Natural killer cell (primary cell): ENCODE measurements at regions not wholly inside any gene's neighbourhood (a gene's known extent, or its start where the extent isn't known, plus 50 kb on each side); places are given as distances from the start of the nearest gene placed in this dataset.

Source experiments
- ATAC-seq, 3 donors: fragments of 150-1000 bp in 2 of 3; fragments of 200-7000 bp in 1 of 3; cut with Tn5 transposase; 1 replicate in 1 of 3; 2 replicates in 2 of 3; pipeline ENCODE4 v1.10.0; 2021; ENCODE audit warnings: mild to moderate bottlenecking in 2 of 3, moderate library complexity in 2 of 3
- DNase-seq, 2 donors: peaks; one replicate each; pipeline versions ENCODE4 v3.0.0 to v3.0.0-alpha.2; 2013 to 2021; ENCODE audit warnings: mixed read lengths in 1 of 2
- H3K27ac ChIP-seq: one replicate; pipeline ENCODE4 v1.5.1; 2013; ENCODE audit warnings: mild to moderate bottlenecking, low read length
- H3K27me3 ChIP-seq: one replicate; pipeline ENCODE4 v1.6.1; 2013; ENCODE audit warnings: low read length; ENCODE audit not compliant: control insufficient read depth, insufficient read depth
- H3K36me3 ChIP-seq: one replicate; pipeline ENCODE4 v1.6.1; 2013; ENCODE audit warnings: low read length; ENCODE audit not compliant: control insufficient read depth, insufficient read depth
- H3K4me1 ChIP-seq: one replicate; pipeline ENCODE4 v1.6.1; 2013; ENCODE audit warnings: low read length; ENCODE audit not compliant: control insufficient read depth, insufficient read depth
- H3K4me3 ChIP-seq: one replicate; pipeline ENCODE4 v1.5.1; 2013; ENCODE audit warnings: low read length
- H3K9me3 ChIP-seq: one replicate; pipeline ENCODE4 v1.6.1; 2013; ENCODE audit warnings: low read length; ENCODE audit not compliant: control insufficient read depth, insufficient read depth
- H3K27ac Mint-ChIP-seq, 2 donors: one replicate each; pipeline ENCODE4 v1.8.0; 2022; ENCODE audit warnings: mild to moderate bottlenecking in 2 of 2, mixed read lengths in 2 of 2, moderate library complexity in 1 of 2
- H3K27me3 Mint-ChIP-seq, 2 donors: one replicate each; pipeline ENCODE4 v1.8.0; 2022; ENCODE audit warnings: low read depth in 2 of 2, mixed read lengths in 2 of 2
- H3K36me3 Mint-ChIP-seq: one replicate; pipeline ENCODE4 v1.8.0; 2022; ENCODE audit warnings: mixed read lengths
- H3K4me1 Mint-ChIP-seq, 2 donors: one replicate each; pipeline ENCODE4 v1.8.0; 2022; ENCODE audit warnings: mixed read lengths in 2 of 2
- H3K4me3 Mint-ChIP-seq: one replicate; pipeline ENCODE4 v1.8.0; 2022; ENCODE audit warnings: mild to moderate bottlenecking, moderate library complexity, mixed read lengths
- H3K9me3 Mint-ChIP-seq, 2 donors: one replicate each; pipeline ENCODE4 v1.8.0; 2022; ENCODE audit warnings: mixed read lengths in 2 of 2
- whole genome bisulfite sequencing: methylation state at CpG from one replicate; pipeline ENCODE4 v1.1.7; 2013; ENCODE audit warnings: missing lambda C conversion rate; ENCODE audit not compliant: insufficient coverage; 5-methylcytosine and 5-hydroxymethylcytosine counted together
- intact Hi-C: fragments of 100-400 bp; cut with micrococcal nuclease; formaldehyde crosslinking; loops from one replicate; pipeline ENCODE4 v1.14.2; 2022
- TF ChIP-seq, protein P1 (sequence below): fragments of 200-600 bp; IDR thresholded peaks from one replicate; pipeline ENCODE4 v1.8.0; 2022; ENCODE audit warnings: antibody characterized with exemption

DNA sequence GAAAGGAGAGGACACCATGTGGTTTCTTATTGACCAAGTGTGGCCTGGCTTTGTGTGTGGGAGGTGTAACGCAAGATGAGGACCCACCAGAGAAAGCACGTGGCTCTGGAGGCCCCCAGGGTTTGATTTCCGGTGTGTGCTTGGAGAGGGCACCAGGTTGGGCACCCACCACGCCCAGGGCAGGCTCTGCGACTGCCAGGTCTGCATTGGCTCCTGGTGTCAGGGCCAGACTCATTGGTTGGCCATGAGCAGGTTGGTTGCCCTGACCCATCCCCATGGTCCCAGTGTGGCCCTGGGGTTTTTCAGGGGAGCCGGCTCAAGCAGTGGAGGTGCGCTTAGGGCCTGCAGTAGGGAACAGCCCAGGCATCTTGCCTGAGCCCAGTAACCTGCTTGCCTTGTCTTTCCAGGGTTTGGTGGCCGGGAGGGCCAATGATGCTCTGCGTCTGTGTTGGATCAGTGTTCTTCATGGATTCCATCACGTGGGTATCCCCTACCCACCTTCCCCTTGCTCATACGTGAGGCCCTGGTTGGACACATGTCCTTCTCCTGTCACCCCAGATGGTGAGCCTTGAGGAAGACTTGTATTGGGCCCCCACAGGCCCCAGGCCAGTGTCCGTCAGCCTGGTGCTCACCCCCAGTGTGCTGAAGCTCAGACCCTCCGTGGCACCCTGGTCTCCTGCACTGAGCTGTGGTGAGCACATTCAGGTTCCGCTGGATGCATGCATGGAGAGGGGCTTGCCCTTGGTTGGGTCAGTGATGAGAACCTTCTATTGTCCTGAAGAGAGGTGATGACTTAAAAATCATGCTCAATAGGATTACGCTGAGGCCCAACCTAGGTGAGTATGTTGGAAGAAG, 193.9 kb downstream of the UBE3A start:
- 89% methylated on average over 15 of the region's 15 CpGs for WGBS

DNA sequence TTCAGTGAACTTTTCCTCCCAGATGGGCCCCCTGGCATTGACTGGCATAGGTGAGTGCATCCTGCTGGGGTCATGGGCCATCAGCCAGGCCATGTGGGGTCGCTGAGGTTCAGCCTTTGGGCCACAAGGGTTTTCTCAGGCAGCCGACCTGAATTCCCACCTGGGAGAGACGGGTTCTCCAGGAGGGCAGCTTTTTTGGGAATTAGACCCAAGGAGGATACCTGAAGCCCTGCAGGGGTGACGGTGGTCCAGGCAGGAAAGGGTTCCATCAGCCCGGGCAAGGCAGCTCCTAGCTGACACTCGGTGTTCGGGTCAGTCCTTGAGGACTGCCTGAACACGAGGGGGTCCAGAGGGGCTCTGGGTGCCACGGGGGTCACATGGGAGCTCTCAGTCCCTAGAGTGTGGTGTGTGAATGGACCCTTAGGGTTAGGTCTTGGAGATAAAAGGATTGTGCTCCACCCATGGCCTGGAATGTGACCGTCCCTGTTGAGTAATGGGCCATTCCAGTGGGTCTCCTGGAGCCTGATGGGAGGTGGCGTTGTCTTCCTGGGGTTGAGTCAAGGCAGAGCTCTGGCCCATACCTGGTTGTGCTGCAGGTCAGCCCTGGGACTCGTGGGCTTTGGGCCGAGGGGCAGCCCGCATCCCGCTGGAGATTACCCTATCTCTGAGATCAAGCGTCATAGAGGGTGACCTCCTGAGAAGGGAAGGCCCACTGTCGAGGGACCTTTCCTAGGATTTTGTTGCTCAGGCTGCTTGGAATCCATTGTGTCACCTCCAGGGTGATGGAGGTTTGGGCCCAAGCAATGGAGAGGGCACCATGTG, 192.8 kb downstream of the UBE3A start:
- H3K27me3 ChIP-seq, result no peaks in the 10 kb centered on the region
- ATAC-seq (no peak), DNase-seq (peak in 1 of 2 donors; percentile 10)
- no peak overlapping the region for H3K4me3 ChIP-seq
- no peaks in the 10 kb centered on the region for H3K36me3 Mint-ChIP-seq
- WGBS, result 88% methylated on average over 17 of the region's 17 CpGs
- H3K27ac ChIP-seq, result no peak overlapping the region
- no peaks in the 10 kb centered on the region for H3K4me1 ChIP-seq
- intact Hi-C loops, result no loop called here
- H3K4me3 Mint-ChIP-seq, result no peak overlapping the region
- peaks cover 0 to 2% of the 10 kb centered on the region in 2 donors for H3K9me3 Mint-ChIP-seq
- no peaks in the 10 kb centered on the region for H3K36me3 ChIP-seq
- H3K9me3 ChIP-seq, result peaks cover 65% of the 10 kb centered on the region
- no peaks in the 10 kb centered on the region for H3K4me1 Mint-ChIP-seq
- H3K27me3 Mint-ChIP-seq, result no peaks in the 10 kb centered on the region
- no peak overlapping the region for H3K27ac Mint-ChIP-seq
- TF ChIP-seq, protein P1, sequence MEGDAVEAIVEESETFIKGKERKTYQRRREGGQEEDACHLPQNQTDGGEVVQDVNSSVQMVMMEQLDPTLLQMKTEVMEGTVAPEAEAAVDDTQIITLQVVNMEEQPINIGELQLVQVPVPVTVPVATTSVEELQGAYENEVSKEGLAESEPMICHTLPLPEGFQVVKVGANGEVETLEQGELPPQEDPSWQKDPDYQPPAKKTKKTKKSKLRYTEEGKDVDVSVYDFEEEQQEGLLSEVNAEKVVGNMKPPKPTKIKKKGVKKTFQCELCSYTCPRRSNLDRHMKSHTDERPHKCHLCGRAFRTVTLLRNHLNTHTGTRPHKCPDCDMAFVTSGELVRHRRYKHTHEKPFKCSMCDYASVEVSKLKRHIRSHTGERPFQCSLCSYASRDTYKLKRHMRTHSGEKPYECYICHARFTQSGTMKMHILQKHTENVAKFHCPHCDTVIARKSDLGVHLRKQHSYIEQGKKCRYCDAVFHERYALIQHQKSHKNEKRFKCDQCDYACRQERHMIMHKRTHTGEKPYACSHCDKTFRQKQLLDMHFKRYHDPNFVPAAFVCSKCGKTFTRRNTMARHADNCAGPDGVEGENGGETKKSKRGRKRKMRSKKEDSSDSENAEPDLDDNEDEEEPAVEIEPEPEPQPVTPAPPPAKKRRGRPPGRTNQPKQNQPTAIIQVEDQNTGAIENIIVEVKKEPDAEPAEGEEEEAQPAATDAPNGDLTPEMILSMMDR, result no peak

More for the DNA sequence above, 193.9 kb downstream of the UBE3A start:
- Mint-ChIP-seq H3K27me3 (no peaks in the 10 kb centered on the region), H3K4me1 (no peaks in the 10 kb centered on the region), H3K27ac (no peak overlapping the region), H3K9me3 (peaks cover 0 to 2% of the 10 kb centered on the region in 2 donors), H3K4me3 (no peak overlapping the region), H3K36me3 (no peaks in the 10 kb centered on the region)
- Histone ChIP-seq H3K36me3 (no peaks in the 10 kb centered on the region), H3K9me3 (peaks cover 60% of the 10 kb centered on the region), H3K4me3 (no peak overlapping the region), H3K4me1 (no peaks in the 10 kb centered on the region), H3K27ac (no peak overlapping the region), H3K27me3 (no peaks in the 10 kb centered on the region)
- intact Hi-C loops, result no loop called here
- DNase-seq (peak in 1 of 2 donors; percentile 5), ATAC-seq (no peak)
- TF ChIP-seq, protein P1, result no peak

DNA sequence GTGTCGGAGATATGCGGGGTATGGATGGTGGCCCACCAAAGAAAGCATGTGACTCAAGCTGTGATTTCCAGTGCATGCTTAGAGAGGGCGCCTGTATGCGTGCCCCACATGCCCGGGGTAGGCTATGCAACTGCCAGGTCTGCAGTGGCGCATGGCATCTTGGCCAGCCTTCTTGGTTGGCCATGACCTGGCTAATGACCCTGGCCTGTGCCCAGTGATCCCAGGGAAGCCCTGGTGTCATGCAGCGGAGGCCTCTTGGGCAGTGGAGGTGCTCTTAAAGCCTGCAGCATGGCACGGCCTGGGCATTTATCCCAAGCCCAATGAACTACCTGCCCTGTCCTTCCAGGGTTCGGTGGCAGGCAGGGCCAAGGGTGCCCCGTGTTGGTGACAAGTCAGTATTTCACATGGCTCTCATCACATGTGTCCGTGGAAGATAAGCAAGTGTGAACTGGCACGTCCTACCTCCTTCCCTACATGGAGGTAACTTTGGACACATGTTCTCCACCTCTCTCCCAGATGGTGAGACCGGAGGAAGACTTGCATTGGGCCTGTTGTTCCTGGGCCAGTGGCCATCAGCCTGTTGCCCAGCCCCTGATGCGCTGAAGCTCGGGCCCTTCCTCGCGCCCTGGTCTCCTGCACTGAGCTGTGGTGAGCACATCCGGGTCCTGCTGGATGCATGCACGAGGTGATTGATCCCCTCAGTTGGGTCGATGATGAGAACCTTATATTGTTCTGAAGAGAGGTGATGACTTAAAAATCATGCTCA, 192.0 kb downstream of the UBE3A start:
- H3K9me3 ChIP-seq, result peaks cover 70% of the 10 kb centered on the region
- ATAC-seq, result no peak
- 92% methylated on average over 20 of the region's 20 CpGs for WGBS
- no peak overlapping the region for H3K4me3 ChIP-seq
- H3K36me3 ChIP-seq, result no peaks in the 10 kb centered on the region
- Mint-ChIP-seq H3K4me1 (no peaks in the 10 kb centered on the region), H3K27ac (no peak overlapping the region), H3K4me3 (no peak overlapping the region), H3K9me3 (peaks cover 0 to 2% of the 10 kb centered on the region in 2 donors), H3K27me3 (no peaks in the 10 kb centered on the region), H3K36me3 (no peaks in the 10 kb centered on the region)
- no peak overlapping the region for H3K27ac ChIP-seq
- no peaks in the 10 kb centered on the region for H3K27me3 ChIP-seq
- TF ChIP-seq, protein P1, result no peak
- peak in 1 of 2 donors; percentile 9 for DNase-seq
- no peaks in the 10 kb centered on the region for H3K4me1 ChIP-seq
- intact Hi-C loops, result no loop called here
